ENCODE measurements at regions not wholly inside any gene's neighbourhood (a gene's known extent, or its start where the extent isn't known, plus 50 kb on each side); places are given as distances from the start of the nearest gene placed in this dataset.
"Not testable (repeated sequence)": the region's sequence is repeated elsewhere in the genome, so short reads cannot be mapped to it uniquely, and the experiment has no call there.

GRCh38 chr9:3773362-3774060 lies 247.7 kb upstream of the RFX3 start:
- no peak for DNase-seq (ENCODE audit: low read depth, low spot score)

DNA sequence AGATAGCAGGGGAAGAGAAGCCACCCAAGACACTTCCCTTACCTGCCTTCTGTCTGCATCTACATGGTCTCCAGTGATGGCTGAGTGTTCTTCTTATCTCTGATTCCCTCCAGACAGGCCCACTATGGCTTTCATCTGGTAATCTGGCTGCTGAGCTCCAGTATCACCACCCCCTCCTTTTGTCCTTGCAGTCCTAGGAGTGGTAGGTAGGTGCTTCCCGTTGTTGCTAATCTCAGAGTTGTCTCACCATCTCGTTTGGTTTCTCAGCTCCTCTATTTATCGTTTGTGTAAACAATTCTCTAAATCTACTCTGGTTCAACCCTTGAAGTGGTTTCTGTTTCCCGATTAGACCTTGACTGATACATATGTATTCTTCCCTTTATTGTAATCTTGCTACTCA lies 243.8 kb upstream of the RFX3 start:
- DNase-seq (ENCODE audit: low read depth, low spot score), result no peak

GRCh38 chr9:3768712-3769457 lies 243.1 kb upstream of the RFX3 start:
- no peak for DNase-seq (ENCODE audit: low read depth, low spot score)

GRCh38 chr9:3768286-3768685 lies 242.5 kb upstream of the RFX3 start:
- DNase-seq (ENCODE audit: low read depth, low spot score), result no peak

GRCh38 chr9:3762076-3762475 lies 236.3 kb upstream of the RFX3 start:
- DNase-seq (ENCODE audit: low read depth, low spot score), result no peak

- DNase-seq (ENCODE audit: low read depth, low spot score), result peak; percentile 5
These were observed 234.2 kb upstream of the RFX3 start for GRCh38 chr9:3760031-3760430.

DNA sequence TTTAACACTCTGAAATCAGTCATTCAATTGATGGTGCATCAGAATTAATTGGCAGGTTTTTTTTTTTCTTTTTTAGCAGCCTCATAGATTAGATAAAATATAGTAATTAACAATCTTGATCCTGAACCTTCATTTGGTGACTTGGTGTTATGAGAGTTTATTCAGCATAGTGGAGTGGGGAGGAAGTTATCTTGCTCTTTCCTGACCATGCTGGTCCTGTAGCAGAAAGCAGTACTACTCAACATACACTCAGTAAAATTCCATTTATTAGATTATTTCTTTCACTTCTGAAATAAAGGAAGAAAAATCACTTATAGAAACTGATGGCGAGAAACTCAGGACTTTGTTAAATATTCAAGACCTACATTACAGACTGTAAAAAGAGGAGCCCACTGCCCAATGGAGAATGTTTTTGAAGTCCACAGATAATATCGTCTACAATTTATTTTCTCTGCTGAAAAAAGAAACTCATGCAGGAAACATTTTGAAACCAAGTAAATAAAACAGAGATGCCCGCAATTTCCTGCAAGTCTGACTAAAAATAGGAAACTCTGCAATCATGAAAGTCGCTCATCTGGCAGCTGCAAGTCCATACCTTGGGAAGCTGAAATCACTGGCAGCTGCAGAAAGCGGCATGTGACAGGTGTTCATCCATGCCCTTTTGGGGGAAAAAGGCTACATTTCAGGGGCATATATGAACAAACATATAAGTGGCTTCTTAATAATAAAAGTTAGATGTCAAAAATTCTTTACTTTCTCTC lies 233.2 kb upstream of the RFX3 start:
- no peak for DNase-seq (ENCODE audit: low read depth, low spot score)

DNA sequence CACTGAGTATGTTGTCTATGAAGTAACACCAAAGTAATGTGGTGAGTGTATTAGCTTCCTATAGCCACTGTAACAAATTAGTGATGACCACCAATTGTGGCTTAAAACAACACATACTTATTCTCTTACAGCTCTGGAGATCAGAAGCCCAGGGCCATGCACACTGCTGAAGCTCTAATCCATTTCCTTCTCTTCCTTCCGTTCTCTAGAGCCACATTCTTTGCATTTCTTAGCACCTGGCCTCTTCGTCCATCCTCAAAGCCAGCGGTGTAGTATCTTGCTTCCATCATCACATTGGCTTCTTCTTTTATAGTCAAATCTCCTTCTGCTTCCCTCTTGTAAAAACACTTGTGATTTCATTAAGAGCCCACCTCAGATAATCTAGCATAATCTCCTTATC lies 230.3 kb upstream of the RFX3 start:
- peak; percentile 36 for DNase-seq (ENCODE audit: low read depth, low spot score)

DNA sequence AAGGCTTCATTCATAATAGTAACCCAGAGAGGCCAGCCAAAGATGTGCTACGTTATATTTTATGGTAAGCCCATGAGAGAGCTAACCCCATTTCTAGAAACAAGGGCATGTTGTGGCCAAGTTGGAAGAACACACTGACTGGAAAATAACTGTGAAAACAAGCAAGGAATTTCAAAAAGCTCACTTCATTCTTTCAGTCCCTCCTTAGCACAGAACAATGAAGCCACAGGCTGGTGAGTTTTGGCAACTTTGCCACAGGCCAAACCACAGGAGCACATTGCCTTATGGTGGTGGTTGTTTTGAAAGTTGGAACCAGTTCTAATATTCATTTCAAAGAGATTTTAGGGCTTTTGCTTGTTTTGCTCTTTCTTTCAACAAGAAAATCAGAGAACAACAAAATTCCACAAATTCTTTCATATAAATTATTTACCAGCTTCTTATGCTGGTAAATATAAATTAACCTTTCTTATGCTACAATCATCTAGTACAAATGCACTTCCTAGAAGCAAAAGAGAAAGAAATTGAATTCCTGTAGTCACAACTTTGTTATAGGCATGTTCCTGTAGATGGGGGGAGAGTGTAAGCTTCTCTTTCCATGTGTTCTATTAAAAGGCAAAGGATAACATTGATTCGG lies 225.4 kb upstream of the RFX3 start:
- DNase-seq (ENCODE audit: low read depth, low spot score), result no peak

- no peak for DNase-seq (ENCODE audit: low read depth, low spot score)
These were observed 224.5 kb upstream of the RFX3 start for GRCh38 chr9:3750321-3750720.

DNA sequence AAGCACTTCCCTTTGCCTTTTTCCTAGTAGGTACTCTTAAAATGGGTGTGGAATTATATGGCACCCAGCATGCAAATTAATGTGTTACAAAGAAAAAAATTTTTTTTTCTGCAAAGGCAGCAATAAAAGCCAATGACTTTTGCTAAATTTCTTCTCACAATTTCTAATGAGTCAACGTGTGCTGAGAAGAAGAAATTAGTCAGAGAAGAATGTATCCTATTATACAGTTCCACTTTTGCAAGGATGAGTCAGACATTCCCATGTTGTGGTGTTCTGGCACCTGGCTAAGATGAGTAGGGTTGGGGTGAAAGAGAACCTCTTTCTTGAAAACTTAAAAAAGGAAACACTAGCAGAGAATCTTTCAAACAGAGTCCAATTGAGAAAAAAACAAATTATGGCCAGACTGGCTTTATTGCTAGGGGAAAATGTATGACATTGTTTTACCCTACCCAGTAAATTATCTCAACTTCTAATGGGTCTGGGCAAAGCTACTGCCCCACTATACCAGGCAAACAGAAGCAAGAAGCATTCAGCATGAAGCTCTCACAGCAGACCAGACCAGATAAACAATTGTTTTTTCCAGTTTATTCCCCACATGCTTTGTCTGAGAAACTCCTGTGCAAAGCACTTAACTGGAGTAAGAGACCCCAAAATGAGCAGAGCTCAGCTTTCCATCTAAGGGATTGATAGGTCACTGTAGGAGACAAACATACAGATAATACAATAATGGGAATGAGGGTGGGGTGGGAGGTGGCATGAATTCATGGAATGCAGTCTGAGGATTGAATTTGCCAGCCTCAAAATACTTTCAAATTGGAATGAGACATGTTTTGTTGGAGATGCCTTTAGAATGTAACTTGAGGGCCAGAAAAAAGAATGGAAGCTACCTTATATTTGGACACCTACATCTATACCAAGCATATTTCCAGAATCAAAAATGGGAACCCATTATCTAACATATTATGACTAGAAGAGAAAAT lies 220.8 kb upstream of the RFX3 start:
- DNase-seq (ENCODE audit: low read depth, low spot score), result no peak

GRCh38 chr9:3743901-3744413 lies 218.2 kb upstream of the RFX3 start:
- no peak for DNase-seq (ENCODE audit: low read depth, low spot score)

DNA sequence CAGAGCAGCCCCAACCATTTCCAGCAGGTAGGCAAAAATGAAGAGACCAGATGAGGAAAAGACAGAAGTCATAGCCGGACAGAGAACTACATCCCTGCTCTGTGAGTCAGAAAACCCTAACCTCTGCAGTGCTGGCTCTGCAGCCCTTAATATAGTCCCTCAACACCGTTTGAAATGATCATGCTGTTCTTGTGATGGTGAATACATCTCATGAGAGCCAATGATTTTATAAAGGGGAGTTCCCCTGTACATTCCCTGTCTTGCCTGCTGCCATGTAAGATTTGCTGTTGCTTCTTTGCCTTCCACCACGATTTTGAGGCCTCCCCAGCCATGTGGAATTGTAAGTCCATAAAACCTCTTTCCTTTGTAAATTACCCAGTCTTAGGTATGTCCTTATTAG lies 216.8 kb upstream of the RFX3 start:
- no peak for DNase-seq (ENCODE audit: low read depth, low spot score)

DNA sequence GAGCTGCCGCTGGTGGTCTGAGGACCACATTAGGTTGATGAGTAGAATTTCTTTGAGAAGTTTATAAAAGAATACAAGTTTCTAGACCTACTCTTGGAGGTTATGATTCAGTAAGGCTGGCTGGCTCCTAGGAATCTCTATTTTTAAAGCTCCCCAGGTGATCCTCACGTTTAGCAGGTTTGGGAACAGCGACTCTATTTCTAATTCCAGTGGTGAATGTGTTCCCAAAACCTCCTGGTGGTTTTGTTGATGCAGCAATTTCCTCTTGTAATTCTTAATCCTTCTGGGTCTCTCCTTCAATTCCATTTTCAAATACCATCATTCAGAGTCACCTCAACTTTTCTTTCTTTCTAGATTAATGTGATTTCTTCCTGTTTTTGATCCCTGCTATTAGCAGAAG lies 215.9 kb upstream of the RFX3 start:
- no peak for DNase-seq (ENCODE audit: low read depth, low spot score)

DNA sequence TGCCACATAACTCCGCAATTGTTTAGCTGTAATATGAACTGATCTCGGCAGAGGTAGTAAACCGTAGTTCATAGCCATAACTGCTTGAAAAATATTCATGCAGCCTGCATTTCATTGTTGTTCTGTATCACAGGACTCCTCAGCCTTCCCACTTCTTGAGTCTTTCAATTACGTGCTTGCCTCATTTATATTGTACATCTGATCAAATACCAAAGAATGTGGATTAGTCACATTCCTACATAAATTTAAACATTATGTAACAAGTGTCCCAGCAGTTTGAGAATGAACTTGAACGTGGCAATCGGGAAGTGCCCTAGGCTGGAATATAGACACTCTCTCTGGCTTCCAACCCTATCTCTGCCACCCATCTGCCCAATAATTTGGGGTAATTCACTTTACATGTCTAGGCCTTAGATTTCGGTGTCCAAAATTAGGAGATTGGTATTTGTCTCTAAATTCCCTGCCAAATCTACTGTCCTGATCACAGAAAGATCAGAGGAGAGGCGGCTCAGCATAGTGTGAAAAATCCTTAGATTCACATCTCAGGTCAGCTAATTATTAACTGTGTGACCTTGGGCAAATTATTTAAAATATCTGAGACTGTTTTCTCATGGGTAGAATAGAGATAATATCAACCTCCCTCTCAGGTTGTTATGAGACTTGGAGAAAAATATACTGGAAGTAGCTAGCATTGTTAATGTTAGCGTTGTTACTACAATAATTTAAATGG lies 215.1 kb upstream of the RFX3 start:
- no peak for DNase-seq (ENCODE audit: low read depth, low spot score)

DNA sequence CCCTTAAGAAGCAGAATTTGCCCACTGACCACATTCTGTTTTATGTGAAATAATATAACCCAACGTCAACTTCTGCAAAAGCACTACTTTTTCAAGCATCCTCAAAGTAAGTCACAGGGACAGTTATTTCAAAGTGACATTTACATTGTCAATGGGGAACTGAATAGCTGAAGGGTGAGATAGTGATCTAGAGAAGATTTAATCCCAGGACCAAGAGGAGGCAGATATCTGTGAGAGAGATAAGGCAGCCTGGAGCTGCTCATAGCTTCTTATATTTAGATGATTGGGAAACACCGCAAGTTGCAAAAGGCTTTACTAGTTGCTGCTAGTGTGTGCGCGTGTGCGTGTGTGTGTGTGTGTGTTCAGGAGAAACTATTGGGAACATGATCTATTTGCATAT lies 210.4 kb upstream of the RFX3 start:
- DNase-seq (ENCODE audit: low read depth, low spot score), result no peak

- DNase-seq (ENCODE audit: low read depth, low spot score), result no peak
These were observed 209.4 kb upstream of the RFX3 start for GRCh38 chr9:3735251-3735650.

DNA sequence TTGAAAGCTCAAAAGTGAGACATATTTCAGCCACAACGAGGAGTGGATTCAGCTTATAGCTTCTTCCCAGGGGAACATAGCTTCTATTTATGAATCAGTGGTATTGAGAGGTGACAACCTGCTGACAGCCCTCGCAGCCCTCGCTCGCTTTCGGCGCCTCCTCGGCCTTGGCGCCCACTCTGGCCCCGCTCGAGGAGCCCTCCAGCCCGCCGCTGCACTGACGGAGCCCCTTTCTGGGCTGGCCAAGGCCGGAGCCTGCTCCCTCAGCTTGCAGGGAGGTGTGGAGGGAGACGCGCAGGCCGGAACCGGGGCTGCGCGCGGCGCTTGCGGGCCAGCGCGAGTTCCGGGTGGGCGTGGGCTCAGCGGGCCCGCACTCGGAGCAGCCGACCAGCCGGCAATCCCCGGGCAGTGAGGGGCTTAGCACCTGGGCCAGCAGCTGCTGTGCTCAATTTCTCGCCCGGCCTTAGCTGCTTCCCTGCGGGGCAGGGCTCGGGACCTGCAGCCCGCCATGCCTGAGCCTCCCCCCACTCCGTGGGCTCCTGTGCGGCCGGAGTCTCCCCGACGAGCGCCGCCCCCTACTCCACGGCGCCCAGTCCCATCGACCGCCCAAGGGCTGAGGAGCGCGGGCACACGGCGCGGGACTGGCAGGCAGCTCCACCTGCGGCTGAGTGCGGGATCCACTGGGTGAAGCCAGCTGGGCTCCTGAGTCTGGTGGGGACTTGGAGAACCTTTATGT lies 207.9 kb upstream of the RFX3 start:
- DNase-seq (ENCODE audit: low read depth, low spot score), result not testable (repeated sequence)

DNA sequence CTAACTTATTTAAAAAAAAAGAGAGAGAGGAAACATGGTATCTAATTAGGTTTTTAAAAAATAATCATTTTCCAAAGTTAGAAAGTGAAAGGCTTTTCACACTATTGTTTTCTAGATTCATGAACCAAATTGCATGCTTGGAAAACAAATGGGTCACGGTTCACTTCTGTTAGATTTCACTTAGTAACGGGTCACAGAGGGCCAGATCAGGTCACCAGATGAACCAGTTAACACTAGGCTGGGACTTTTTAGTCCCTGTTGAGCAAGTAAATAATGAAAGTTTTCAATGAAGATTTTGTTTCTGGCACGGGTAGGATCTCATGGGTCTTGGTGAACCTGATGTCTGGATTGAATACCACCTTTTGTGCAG lies 207.2 kb upstream of the RFX3 start:
- DNase-seq (ENCODE audit: low read depth, low spot score), result no peak
